ENCODE measurements at regions not wholly inside any gene's neighbourhood (a gene's known extent, or its start where the extent isn't known, plus 50 kb on each side); places are given as distances from the start of the nearest gene placed in this dataset.

DNA sequence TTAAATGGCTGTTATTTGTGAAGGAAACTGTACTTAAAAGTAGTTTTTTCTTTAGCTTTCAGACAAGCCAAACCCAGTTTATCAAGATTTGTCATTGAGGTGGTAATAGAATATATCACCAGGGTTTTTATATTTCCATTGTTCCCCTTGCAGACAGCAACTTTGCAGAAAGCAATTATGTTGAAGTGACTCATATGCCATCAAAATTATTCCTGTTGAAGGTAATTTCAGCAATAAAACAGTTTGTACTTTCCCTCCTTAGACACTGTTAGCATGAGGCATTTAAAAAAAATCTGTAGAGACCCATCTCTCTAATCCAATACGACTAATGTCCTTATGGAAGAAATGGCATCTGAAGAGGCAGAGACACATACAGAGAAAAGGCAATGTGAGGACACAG is 219.0 kb downstream of the NFKBIZ start:
- Histone ChIP-seq H3K36me3 (no peaks in the 10 kb centered on the region), H3K27ac (no peak overlapping the region), H3K4me1 (no peaks in the 10 kb centered on the region), H3K27me3 (no peaks in the 10 kb centered on the region), H3K9me3 (no peaks in the 10 kb centered on the region), H3K4me3 (no peak overlapping the region)
- DNase-seq (ENCODE audit: low spot score in 2 of 2), result no peak
- WGBS, result 79% methylated on average over 1 of the region's 1 CpG
- TF ChIP-seq POLR2AphosphoS5 (IDR thresholded peaks at IDR 0.05) (no peak), EP300 (IDR thresholded peaks at IDR 0.05) (no peak), CTCF (IDR thresholded peaks at IDR 0.05) (no peak), POLR2A (IDR thresholded peaks at IDR 0.05) (no peak)

DNA sequence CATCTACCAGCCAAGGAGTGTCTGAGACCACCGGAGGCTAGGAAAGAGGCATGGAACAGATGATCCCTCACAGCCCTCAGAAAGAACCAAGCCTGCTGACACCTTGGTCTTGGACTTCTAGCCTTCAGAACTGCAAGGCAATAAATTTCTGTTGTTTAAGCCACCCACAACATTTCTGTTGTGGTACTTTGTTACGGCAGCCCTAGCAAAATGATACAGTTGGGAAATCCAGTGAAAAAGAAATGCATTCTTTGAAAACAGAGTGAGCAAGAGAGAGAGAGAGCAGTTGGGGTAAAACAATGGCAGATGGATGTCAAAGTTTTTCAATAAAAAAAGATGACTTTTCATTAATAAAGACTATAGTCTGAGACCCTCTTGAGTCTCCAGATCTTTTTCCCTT is 219.4 kb downstream of the NFKBIZ start:
- Histone ChIP-seq H3K36me3 (no peaks in the 10 kb centered on the region), H3K27me3 (no peaks in the 10 kb centered on the region), H3K4me3 (no peak overlapping the region), H3K9me3 (no peaks in the 10 kb centered on the region), H3K27ac (no peak overlapping the region), H3K4me1 (no peaks in the 10 kb centered on the region)
- TF ChIP-seq POLR2AphosphoS5 (IDR thresholded peaks at IDR 0.05) (no peak), EP300 (IDR thresholded peaks at IDR 0.05) (no peak), POLR2A (IDR thresholded peaks at IDR 0.05) (no peak), CTCF (IDR thresholded peaks at IDR 0.05) (no peak)
- no peak for DNase-seq (ENCODE audit: low spot score in 2 of 2)
- 90% methylated on average over 2 of the region's 2 CpGs for WGBS

- WGBS, result 77% methylated on average over 1 of the region's 1 CpG
- Histone ChIP-seq H3K9me3 (no peaks in the 10 kb centered on the region), H3K27ac (no peak overlapping the region), H3K4me3 (no peak overlapping the region), H3K27me3 (no peaks in the 10 kb centered on the region), H3K4me1 (no peaks in the 10 kb centered on the region), H3K36me3 (no peaks in the 10 kb centered on the region)
- no peak for DNase-seq (ENCODE audit: low spot score in 2 of 2)
- TF ChIP-seq POLR2A (IDR thresholded peaks at IDR 0.05) (no peak), CTCF (IDR thresholded peaks at IDR 0.05) (no peak), EP300 (IDR thresholded peaks at IDR 0.05) (no peak), POLR2AphosphoS5 (IDR thresholded peaks at IDR 0.05) (no peak)
These were observed 219.9 kb downstream of the NFKBIZ start for GRCh38 chr3:102069211-102069662.

DNA sequence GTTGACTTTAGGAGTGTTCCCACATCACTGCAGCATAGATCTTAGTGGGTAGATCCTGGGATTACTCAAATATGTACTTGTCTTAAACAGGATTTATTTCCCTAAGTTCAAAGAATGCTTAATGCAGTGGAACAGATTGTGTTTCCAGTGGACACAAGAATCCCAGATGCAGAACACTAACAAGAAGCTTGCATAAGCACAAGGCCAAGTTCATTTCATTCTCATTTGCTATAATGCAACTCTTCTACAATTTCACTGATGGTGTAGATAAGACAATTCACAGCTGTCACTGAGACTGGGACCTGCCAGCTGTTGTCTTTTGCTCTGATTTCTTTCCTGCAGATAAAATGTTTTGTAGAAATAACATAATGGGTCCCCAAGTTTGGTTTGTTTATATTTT is 225.6 kb downstream of the NFKBIZ start:
- Histone ChIP-seq H3K27me3 (no peaks in the 10 kb centered on the region), H3K27ac (no peak overlapping the region), H3K4me1 (peaks cover 14% of the 10 kb centered on the region), H3K9me3 (no peaks in the 10 kb centered on the region), H3K36me3 (no peaks in the 10 kb centered on the region), H3K4me3 (no peak overlapping the region)
- TF ChIP-seq CTCF (IDR thresholded peaks at IDR 0.05), result no peak
- TF ChIP-seq EP300 (IDR thresholded peaks at IDR 0.05), result no peak
- TF ChIP-seq POLR2A (IDR thresholded peaks at IDR 0.05), result no peak
- no peak for TF ChIP-seq POLR2AphosphoS5 (IDR thresholded peaks at IDR 0.05)
- DNase-seq (ENCODE audit: low spot score in 2 of 2), result no peak

DNA sequence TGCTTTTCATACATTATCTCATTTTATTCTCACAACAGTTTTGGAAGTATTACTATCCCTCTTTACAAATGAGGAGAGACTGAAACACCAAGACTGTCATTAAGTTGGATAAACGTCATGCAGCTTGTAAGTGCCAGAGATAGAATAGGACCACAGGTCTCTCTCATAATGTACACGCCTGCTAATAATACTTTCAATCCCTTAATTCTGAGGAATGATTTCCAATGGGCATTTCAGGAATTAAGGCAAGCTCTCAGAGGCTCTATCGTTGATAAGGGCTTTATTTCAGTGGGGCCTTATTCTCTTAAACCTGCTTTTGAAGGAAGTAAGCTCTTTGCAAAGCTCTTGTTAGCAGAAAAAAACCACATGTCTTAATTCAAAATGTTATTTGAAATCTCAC is 229.1 kb downstream of the NFKBIZ start:
- TF ChIP-seq POLR2A (IDR thresholded peaks at IDR 0.05), result no peak
- TF ChIP-seq POLR2AphosphoS5 (IDR thresholded peaks at IDR 0.05), result no peak
- no peak for TF ChIP-seq EP300 (IDR thresholded peaks at IDR 0.05)
- no peak for TF ChIP-seq CTCF (IDR thresholded peaks at IDR 0.05)
- Histone ChIP-seq H3K27ac (no peak overlapping the region), H3K4me3 (no peak overlapping the region), H3K4me1 (peaks cover 16% of the 10 kb centered on the region), H3K36me3 (no peaks in the 10 kb centered on the region), H3K27me3 (no peaks in the 10 kb centered on the region), H3K9me3 (no peaks in the 10 kb centered on the region)
- 89% methylated on average over 3 of the region's 3 CpGs for WGBS
- DNase-seq (ENCODE audit: low spot score in 2 of 2), result no peak
